DMS79 treated with DMSO at 0.1 percent for 48 hours (cell line): ENCODE measurements at regions not wholly inside any gene's neighbourhood (a gene's known extent, or its start where the extent isn't known, plus 50 kb on each side); places are given as distances from the start of the nearest gene placed in this dataset.
"Not testable (repeated sequence)": the region's sequence is repeated elsewhere in the genome, so short reads cannot be mapped to it uniquely, and the experiment has no call there.

Source experiments
- DNase-seq: peaks from one replicate; lab custom pipeline; 2025; lab: John Stamatoyannopoulos, UW

GRCh38 chr14:23898359-23898758 is 55.2 kb upstream of the DHRS4 start:
- DNase-seq: not testable (repeated sequence)

- no peak for DNase-seq
These were observed 53.8 kb upstream of the DHRS4 start for GRCh38 chr14:23899788-23900187.

GRCh38 chr14:23903442-23903841 is 50.1 kb upstream of the DHRS4 start:
- no peak for DNase-seq
